GM12878 (cell line): ENCODE measurements at regions not wholly inside any gene's neighbourhood (a gene's known extent, or its start where the extent isn't known, plus 50 kb on each side); places are given as distances from the start of the nearest gene placed in this dataset.

Experiments used
- CHD4 ChIP-seq: fragments of 200-600 bp; sonication (generic); IDR thresholded peaks from 2 replicates; pipeline ENCODE4 v1.6.1; 2016; ENCODE audit warnings: mild to moderate bottlenecking
- CREM ChIP-seq: IDR thresholded peaks from 2 replicates; pipeline ENCODE4 v1.6.1; 2014; ENCODE audit warnings: antibody characterized with exemption, low read depth
- CTCF ChIP-seq, 3 experiments: IDR thresholded peaks in 2 of 3; conservative IDR thresholded peaks in 1 of 3; 2 replicates each; pipeline ENCODE4 v1.5.1; 2011; ENCODE audit warnings: low read depth in 3 of 3, low read length in 3 of 3, mild to moderate bottlenecking in 3 of 3, control low read depth in 2 of 3, moderate library complexity in 2 of 3, inconsistent platforms in 1 of 3, mixed read lengths in 1 of 3; ENCODE audit not compliant: control insufficient read depth in 2 of 3, insufficient read depth in 1 of 3; ENCODE audit errors: extremely low read depth in 1 of 3
- EED ChIP-seq: sonication (generic); IDR thresholded peaks from 2 replicates; pipeline ENCODE4 v1.6.1; 2016; ENCODE audit warnings: antibody characterized with exemption, low read depth
- EGR1 ChIP-seq, 2 experiments: IDR thresholded peaks; 1 replicate in 1 of 2; 2 replicates in 1 of 2; pipeline ENCODE4 v1.6.1; 2011 to 2012; ENCODE audit warnings: low read depth in 2 of 2, low read length in 2 of 2, borderline replicate concordance in 1 of 2, mild to moderate bottlenecking in 1 of 2, moderate library complexity in 1 of 2
- EZH2 ChIP-seq: IDR thresholded peaks from 2 replicates; pipeline ENCODE4 v1.6.1; 2012; ENCODE audit warnings: low read depth, mild to moderate bottlenecking, control low read depth, inconsistent platforms, low read length, borderline replicate concordance; ENCODE audit not compliant: control insufficient read depth
- HCFC1 ChIP-seq: fragments of 150-350 bp; IDR thresholded peaks from 2 replicates; pipeline ENCODE4 v1.6.1; 2014; ENCODE audit warnings: low read length
- POLR2AphosphoS5 ChIP-seq: IDR thresholded peaks from 2 replicates; pipeline ENCODE4 v1.6.1; 2011; ENCODE audit warnings: mild to moderate bottlenecking, low read length, inconsistent platforms
- RFX5 ChIP-seq: IDR thresholded peaks from 2 replicates; pipeline ENCODE4 v1.6.1; 2011; ENCODE audit warnings: low read depth, low read length, improper control_type of control experiment
- SMARCA5 ChIP-seq: fragments of 450-650 bp; IDR thresholded peaks from 2 replicates; pipeline ENCODE4 v1.6.1; 2017; ENCODE audit warnings: mild to moderate bottlenecking
- SMC3 ChIP-seq: IDR thresholded peaks from 2 replicates; pipeline ENCODE4 v1.6.1; 2011; ENCODE audit warnings: low read length, improper control_type of control experiment, borderline replicate concordance
- SREBF2 ChIP-seq: IDR thresholded peaks from 2 replicates; pipeline ENCODE4 v1.6.1; 2012; ENCODE audit warnings: mild to moderate bottlenecking, low read length
- SUZ12 ChIP-seq: fragments of 200-600 bp; sonication (generic); IDR thresholded peaks from one replicate; pipeline ENCODE4 v1.6.1; 2018; ENCODE audit warnings: antibody characterized with exemption, mild to moderate bottlenecking; ENCODE audit not compliant: unreplicated experiment

- TF ChIP-seq CREM (no peak), SUZ12 (no peak), SMC3 (no peak), CTCF (IDR thresholded peaks at IDR 0.05 in 2 of 3, conservative IDR thresholded peaks at IDR 0.05 in 1 of 3; ENCODE audit: control insufficient read depth in 2 of 3, extremely low read depth in 1 of 3, insufficient read depth in 1 of 3, low read depth in 3 of 3, low read length in 3 of 3) (no peak), EGR1 (IDR thresholded peaks at IDR 0.05; ENCODE audit: borderline replicate concordance in 1 of 2, low read depth in 2 of 2, low read length in 2 of 2) (no peak), HCFC1 (no peak), CHD4 (no peak), EED (no peak), EZH2 (no peak), POLR2AphosphoS5 (no peak), SMARCA5 (no peak), SREBF2 (no peak), RFX5 (no peak)
Measured at GRCh38 chr9:16100537-16101091, 547.8 kb downstream of the CCDC171 start.
